GM23338 (cell line): ENCODE measurements at regions not wholly inside any gene's neighbourhood (a gene's known extent, or its start where the extent isn't known, plus 50 kb on each side); places are given as distances from the start of the nearest gene placed in this dataset.

ENCODE experiments used
- ATAC-seq: fragments of 200-7000 bp; cut with Tn5 transposase; 3 replicates; pipeline ENCODE4 v1.9.1; 2020
- DNase-seq: peaks from one replicate; pipeline ENCODE4 v3.0.0-alpha.2; 2015; ENCODE audit warnings: low spot score
- H2AFZ ChIP-seq: fragments of 200-600 bp; sonication (generic); 2 replicates; pipeline ENCODE4 v1.8.0; 2016; ENCODE audit warnings: antibody characterized with exemption, mild to moderate bottlenecking, moderate library complexity
- H3F3A ChIP-seq: fragments of 200-600 bp; sonication (generic); replicated peaks from 2 replicates; pipeline ENCODE4 v1.8.0; 2017; ENCODE audit warnings: antibody characterized with exemption, mixed run types, low read depth
- H3K27ac ChIP-seq: fragments of 200-600 bp; sonication (generic); 2 replicates; pipeline ENCODE4 v1.6.1; 2016; ENCODE audit warnings: low read depth
- H3K27me3 ChIP-seq: fragments of 200-600 bp; sonication (generic); 2 replicates; pipeline ENCODE4 v1.8.0; 2016; ENCODE audit warnings: mild to moderate bottlenecking, mixed run types, moderate library complexity; ENCODE audit not compliant: insufficient read depth
- H3K36me3 ChIP-seq: fragments of 200-600 bp; sonication (generic); 2 replicates; pipeline ENCODE4 v1.8.0; 2016; ENCODE audit warnings: mild to moderate bottlenecking; ENCODE audit not compliant: insufficient read depth
- H3K4me1 ChIP-seq: fragments of 200-600 bp; sonication (generic); 2 replicates; pipeline ENCODE4 v1.8.0; 2016; ENCODE audit warnings: mild to moderate bottlenecking, moderate library complexity; ENCODE audit not compliant: insufficient read depth
- H3K4me2 ChIP-seq: fragments of 200-600 bp; sonication (generic); 2 replicates; pipeline ENCODE4 v1.7.1; 2017; ENCODE audit warnings: mixed run types
- H3K4me3 ChIP-seq: fragments of 200-600 bp; sonication (generic); 2 replicates; pipeline ENCODE4 v1.6.1; 2016; ENCODE audit warnings: mixed run types
- H3K79me2 ChIP-seq: fragments of 200-600 bp; sonication (generic); replicated peaks from 2 replicates; pipeline ENCODE4 v1.8.0; 2017; ENCODE audit warnings: mild to moderate bottlenecking; ENCODE audit not compliant: insufficient read depth
- H3K9me2 ChIP-seq: fragments of 200-600 bp; sonication (generic); 2 replicates; pipeline ENCODE4 v1.8.0; 2017; ENCODE audit not compliant: insufficient read depth
- H4K20me1 ChIP-seq: fragments of 200-600 bp; sonication (generic); replicated peaks from 2 replicates; pipeline ENCODE4 v1.8.0; 2017; ENCODE audit warnings: mild to moderate bottlenecking; ENCODE audit not compliant: insufficient read depth
- H3K27ac Mint-ChIP-seq: 2 replicates; pipeline ENCODE4 v1.8.0; 2020; ENCODE audit warnings: inconsistent platforms, mild to moderate bottlenecking, moderate library complexity, mixed read lengths
- H3K27me3 Mint-ChIP-seq: 3 replicates; pipeline ENCODE4 v1.8.0; 2022; ENCODE audit warnings: low read depth, mild to moderate bottlenecking, moderate library complexity, mixed read lengths, inconsistent platforms; ENCODE audit not compliant: insufficient read depth, poor library complexity
- H3K36me3 Mint-ChIP-seq: 3 replicates; pipeline ENCODE4 v1.8.0; 2021; ENCODE audit warnings: low read depth, mild to moderate bottlenecking, inconsistent platforms, moderate library complexity, mixed read lengths
- H3K4me1 Mint-ChIP-seq: 3 replicates; pipeline ENCODE4 v1.8.0; 2020; ENCODE audit warnings: mild to moderate bottlenecking, inconsistent platforms, mixed read lengths
- H3K4me3 Mint-ChIP-seq: 3 replicates; pipeline ENCODE4 v1.8.0; 2021; ENCODE audit warnings: moderate library complexity, mild to moderate bottlenecking, inconsistent platforms, mixed read lengths
- H3K9me3 Mint-ChIP-seq: 3 replicates; pipeline ENCODE4 v1.8.0; 2020; ENCODE audit warnings: moderate library complexity, mild to moderate bottlenecking, inconsistent platforms, mixed read lengths
- CTCF ChIP-seq, 2 experiments: fragments of 200-600 bp in 1 of 2; sonication (generic) in 1 of 2; conservative IDR thresholded peaks; 2 replicates each; pipeline versions ENCODE4 v1.5.1 to v1.6.1; 2016 to 2017; ENCODE audit warnings: antibody characterized with exemption in 2 of 2, low read depth in 2 of 2, mild to moderate bottlenecking in 2 of 2, moderate library complexity in 1 of 2
- ETS1 ChIP-seq: IDR thresholded peaks from 2 replicates; pipeline ENCODE4 v1.6.1; 2016; ENCODE audit warnings: antibody characterized with exemption
- EZH2phosphoT487 ChIP-seq: fragments of 200-600 bp; sonication (generic); IDR thresholded peaks from one replicate; pipeline ENCODE4 v1.8.1; 2018; ENCODE audit warnings: antibody characterized with exemption; ENCODE audit not compliant: unreplicated experiment
- JUNB ChIP-seq: IDR thresholded peaks from one replicate; pipeline ENCODE4 v1.6.1; 2016; ENCODE audit warnings: antibody characterized with exemption; ENCODE audit not compliant: unreplicated experiment
- NANOG ChIP-seq: IDR thresholded peaks from 2 replicates; pipeline ENCODE4 v1.6.1; 2016; ENCODE audit warnings: antibody characterized with exemption, borderline replicate concordance
- POLR2AphosphoS5 ChIP-seq: IDR thresholded peaks from 2 replicates; pipeline ENCODE4 v1.6.1; 2016; ENCODE audit warnings: antibody characterized with exemption, low read depth
- REST ChIP-seq: IDR thresholded peaks from one replicate; pipeline ENCODE4 v1.6.1; 2018; ENCODE audit warnings: antibody characterized with exemption; ENCODE audit not compliant: unreplicated experiment
- STAT1 ChIP-seq: IDR thresholded peaks from one replicate; pipeline ENCODE4 v1.6.1; 2016; ENCODE audit warnings: antibody characterized with exemption; ENCODE audit not compliant: unreplicated experiment
- ZNF114 ChIP-seq: fragments of 250-450 bp; sonication (Bioruptor Pico); IDR thresholded peaks from 2 replicates; pipeline ENCODE4 v1.5.0; 2020; ENCODE audit warnings: mild to moderate bottlenecking, moderate library complexity
- ZNF331 ChIP-seq: fragments of 250-450 bp; sonication (Bioruptor Pico); IDR thresholded peaks from 2 replicates; pipeline ENCODE4 v1.5.0; 2020; ENCODE audit warnings: low read depth, mild to moderate bottlenecking, moderate library complexity
- ZNF462 ChIP-seq: fragments of 250-450 bp; sonication (Bioruptor Pico); IDR thresholded peaks from 2 replicates; pipeline ENCODE4 v1.5.0; 2020; ENCODE audit warnings: mild to moderate bottlenecking, moderate library complexity

GRCh38 chr1:113247355-113247754 is 143.0 kb upstream of the MAGI3 start:
- no peak overlapping the region for H3K4me3 ChIP-seq
- no peak overlapping the region for H3K4me2 ChIP-seq
- H3K9me2 ChIP-seq: peaks cover 6% of the 10 kb centered on the region; the same call in 1 of the 2 replicates
- no peaks in the 10 kb centered on the region for H4K20me1 ChIP-seq
- H3K27me3 ChIP-seq: no peaks in the 10 kb centered on the region
- Mint-ChIP-seq H3K27me3 (no peaks in the 10 kb centered on the region), H3K4me1 (peaks cover 12% of the 10 kb centered on the region), H3K4me3 (no peak overlapping the region), H3K27ac (no peak overlapping the region), H3K9me3 (no peaks in the 10 kb centered on the region), H3K36me3 (no peaks in the 10 kb centered on the region)
- no peak for TF ChIP-seq NANOG
- TF ChIP-seq ZNF331 (CRISPR knock-in tag): no peak
- no peak for TF ChIP-seq POLR2AphosphoS5
- no peak for TF ChIP-seq ZNF114
- no peak for TF ChIP-seq EZH2phosphoT487
- TF ChIP-seq REST: no peak
- TF ChIP-seq JUNB: no peak
- TF ChIP-seq CTCF (conservative IDR thresholded peaks at IDR 0.05; ENCODE audit: low read depth in 2 of 2): no peak
- TF ChIP-seq ETS1: no peak
- no peak for TF ChIP-seq STAT1
- TF ChIP-seq ZNF462: no peak
- H2AFZ ChIP-seq: 0 out of 2 replicates have a peak overlapping the region, but pooled peaks have one; percentile 74
- H3K36me3 ChIP-seq: no peaks in the 10 kb centered on the region; the same call in 1 of the 2 replicates
- H3F3A ChIP-seq: no peaks in the 10 kb centered on the region
- ATAC-seq (no peak), DNase-seq (no peak)
- no peaks in the 10 kb centered on the region for H3K79me2 ChIP-seq
- no peak overlapping the region for H3K27ac ChIP-seq
- H3K4me1 ChIP-seq: 0 out of 2 replicates have a peak, but pooled peaks cover 4% of the 10 kb centered on the region
